ENCODE measurements at regions not wholly inside any gene's neighbourhood (a gene's known extent, or its start where the extent isn't known, plus 50 kb on each side); places are given as distances from the start of the nearest gene placed in this dataset.

GRCh38 chr7:110043519-110043918, 1047.4 kb upstream of the LRRN3 start:
- ATAC-seq (no peak), DNase-seq (no peak)
- no peaks in the 10 kb centered on the region for H3K36me3 ChIP-seq
- H3K27ac ChIP-seq: no peak overlapping the region
- TF ChIP-seq, protein P1, sequence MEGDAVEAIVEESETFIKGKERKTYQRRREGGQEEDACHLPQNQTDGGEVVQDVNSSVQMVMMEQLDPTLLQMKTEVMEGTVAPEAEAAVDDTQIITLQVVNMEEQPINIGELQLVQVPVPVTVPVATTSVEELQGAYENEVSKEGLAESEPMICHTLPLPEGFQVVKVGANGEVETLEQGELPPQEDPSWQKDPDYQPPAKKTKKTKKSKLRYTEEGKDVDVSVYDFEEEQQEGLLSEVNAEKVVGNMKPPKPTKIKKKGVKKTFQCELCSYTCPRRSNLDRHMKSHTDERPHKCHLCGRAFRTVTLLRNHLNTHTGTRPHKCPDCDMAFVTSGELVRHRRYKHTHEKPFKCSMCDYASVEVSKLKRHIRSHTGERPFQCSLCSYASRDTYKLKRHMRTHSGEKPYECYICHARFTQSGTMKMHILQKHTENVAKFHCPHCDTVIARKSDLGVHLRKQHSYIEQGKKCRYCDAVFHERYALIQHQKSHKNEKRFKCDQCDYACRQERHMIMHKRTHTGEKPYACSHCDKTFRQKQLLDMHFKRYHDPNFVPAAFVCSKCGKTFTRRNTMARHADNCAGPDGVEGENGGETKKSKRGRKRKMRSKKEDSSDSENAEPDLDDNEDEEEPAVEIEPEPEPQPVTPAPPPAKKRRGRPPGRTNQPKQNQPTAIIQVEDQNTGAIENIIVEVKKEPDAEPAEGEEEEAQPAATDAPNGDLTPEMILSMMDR (IDR thresholded peaks at IDR 0.05): no peak
- TF ChIP-seq POLR2A (IDR thresholded peaks at IDR 0.05): no peak
- intact Hi-C loops (cut with DNase I): no loop called here
- no peak overlapping the region for H3K4me3 ChIP-seq
- WGBS (ENCODE audit: insufficient coverage, low coverage, low lambda C conversion rate, missing lambda C conversion rate): 91% methylated on average over 1 of the region's 1 CpG
- H3K9me3 ChIP-seq: no peaks in the 10 kb centered on the region
- no peaks in the 10 kb centered on the region for H3K27me3 ChIP-seq
- H3K4me1 ChIP-seq: no peaks in the 10 kb centered on the region

DNA sequence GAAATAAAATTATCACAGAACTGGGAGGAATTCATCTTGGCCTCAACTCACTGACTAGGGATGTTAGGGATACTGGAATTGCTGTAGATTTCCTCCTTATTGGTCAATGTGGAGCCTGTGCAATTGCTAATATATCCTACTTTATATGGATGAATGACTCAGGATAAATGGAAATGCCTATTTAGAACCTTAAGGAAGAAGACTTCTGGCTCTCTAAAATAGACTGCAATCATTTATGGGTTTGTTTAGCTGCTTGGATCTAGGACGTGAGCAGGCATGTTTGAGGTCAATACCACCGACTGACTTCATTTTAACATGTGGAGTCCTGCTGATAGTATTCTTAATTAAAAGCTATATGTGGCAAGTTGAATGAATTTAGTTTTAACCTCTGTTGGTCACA, 1040.1 kb upstream of the LRRN3 start:
- Histone ChIP-seq H3K9me3 (no peaks in the 10 kb centered on the region), H3K4me3 (no peak overlapping the region), H3K27ac (no peak overlapping the region), H3K27me3 (no peaks in the 10 kb centered on the region), H3K36me3 (no peaks in the 10 kb centered on the region), H3K4me1 (no peaks in the 10 kb centered on the region)
- ATAC-seq: no peak
- WGBS (ENCODE audit: insufficient coverage, low coverage, low lambda C conversion rate, missing lambda C conversion rate): 28% methylated on average over 2 of the region's 2 CpGs
- no peak for TF ChIP-seq POLR2A (IDR thresholded peaks at IDR 0.05)
- TF ChIP-seq, protein P1 (IDR thresholded peaks at IDR 0.05): no peak
- intact Hi-C loops (cut with DNase I): no loop called here
- no peak for DNase-seq

DNA sequence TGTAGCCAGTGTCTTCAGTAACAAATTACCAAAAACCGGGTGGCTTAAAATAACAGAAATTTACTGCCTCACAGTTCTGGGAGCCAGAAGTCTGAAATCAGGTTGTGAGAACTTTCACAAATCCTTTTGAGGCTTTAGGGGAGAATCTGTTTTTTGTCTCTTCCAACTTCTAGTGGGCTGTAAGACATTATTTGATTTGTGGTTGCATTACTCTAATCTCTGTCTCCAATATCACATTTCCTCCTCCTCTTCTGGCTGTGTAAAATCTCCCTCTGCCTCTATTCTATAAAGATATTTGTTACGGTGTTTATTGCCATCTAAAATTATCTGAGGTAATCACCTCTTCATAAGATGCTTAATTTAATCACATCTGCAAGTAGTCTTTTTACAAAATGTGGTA, 1039.6 kb upstream of the LRRN3 start:
- TF ChIP-seq, protein P1 (IDR thresholded peaks at IDR 0.05): no peak
- TF ChIP-seq POLR2A (IDR thresholded peaks at IDR 0.05): no peak
- H3K4me1 ChIP-seq: no peaks in the 10 kb centered on the region
- intact Hi-C loops (cut with DNase I): no loop called here
- no peaks in the 10 kb centered on the region for H3K27me3 ChIP-seq
- no peaks in the 10 kb centered on the region for H3K9me3 ChIP-seq
- DNase-seq: no peak
- no peaks in the 10 kb centered on the region for H3K36me3 ChIP-seq
- H3K27ac ChIP-seq: no peak overlapping the region
- no peak for ATAC-seq
- no peak overlapping the region for H3K4me3 ChIP-seq
- 30% methylated on average over 2 of the region's 2 CpGs for WGBS (ENCODE audit: insufficient coverage, low coverage, low lambda C conversion rate, missing lambda C conversion rate)

- Histone ChIP-seq H3K4me3 (no peak overlapping the region), H3K36me3 (no peaks in the 10 kb centered on the region), H3K27me3 (no peaks in the 10 kb centered on the region), H3K4me1 (no peaks in the 10 kb centered on the region), H3K9me3 (no peaks in the 10 kb centered on the region), H3K27ac (no peak overlapping the region)
- intact Hi-C loops (cut with DNase I): no loop called here
- no peak for ATAC-seq
- TF ChIP-seq, protein P1 (IDR thresholded peaks at IDR 0.05): no peak
- no peak for TF ChIP-seq POLR2A (IDR thresholded peaks at IDR 0.05)
- no peak for DNase-seq
- 79% methylated on average over 3 of the region's 3 CpGs for WGBS (ENCODE audit: insufficient coverage, low coverage, low lambda C conversion rate, missing lambda C conversion rate)
These were observed 1034.6 kb upstream of the LRRN3 start for GRCh38 chr7:110056331-110056730.

DNA sequence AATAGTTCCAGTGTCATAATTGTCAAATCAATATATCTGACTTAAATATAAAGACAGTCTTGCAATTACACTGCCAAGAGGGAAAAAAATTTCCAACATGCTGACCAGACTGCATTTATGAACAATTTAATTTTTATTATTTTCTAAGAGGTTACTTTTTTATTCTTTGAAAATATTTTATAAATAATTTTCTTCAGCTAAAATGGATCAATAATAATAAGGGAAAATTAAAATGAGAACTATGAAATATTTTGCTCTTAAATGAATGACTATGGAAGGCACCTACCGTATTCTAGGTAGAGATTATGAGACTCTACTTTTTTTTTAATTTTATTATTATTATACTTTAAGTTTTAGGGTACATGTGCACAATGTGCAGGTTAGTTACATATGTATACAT, 1032.5 kb upstream of the LRRN3 start:
- intact Hi-C loops (cut with DNase I): no loop called here
- H3K4me3 ChIP-seq: no peak overlapping the region
- ATAC-seq (no peak), DNase-seq (no peak)
- H3K27ac ChIP-seq: no peak overlapping the region
- 48% methylated on average over 1 of the region's 1 CpG for whole genome bisulfite sequencing (ENCODE audit: insufficient coverage, low coverage, low lambda C conversion rate, missing lambda C conversion rate)
- H3K4me1 ChIP-seq: no peaks in the 10 kb centered on the region
- no peak for TF ChIP-seq POLR2A (IDR thresholded peaks at IDR 0.05)
- TF ChIP-seq, protein P1 (IDR thresholded peaks at IDR 0.05): no peak
- no peaks in the 10 kb centered on the region for H3K27me3 ChIP-seq
- no peaks in the 10 kb centered on the region for H3K36me3 ChIP-seq
- H3K9me3 ChIP-seq: no peaks in the 10 kb centered on the region

Data from right lobe of liver (tissue), 6 donors.